ENCODE measurements at regions not wholly inside any gene's neighbourhood (a gene's known extent, or its start where the extent isn't known, plus 50 kb on each side); places are given as distances from the start of the nearest gene placed in this dataset.
A peak's percentile ranks its signal among the peaks of the same experiment; 100 is the strongest.
"Not testable (repeated sequence)": the region's sequence is repeated elsewhere in the genome, so short reads cannot be mapped to it uniquely, and the experiment has no call there.

GRCh38 chr5:77866198-77866597, 90.1 kb upstream of the TBCA start:
- Histone ChIP-seq H3K9ac (ENCODE audit: low read depth, low read length) (no peak overlapping the region), H3K4me1 (ENCODE audit: insufficient read depth, low read length) (no peaks in the 10 kb centered on the region), H3K27ac (ENCODE audit: low read length) (no peak overlapping the region), H3K27me3 (ENCODE audit: insufficient read depth, low read length) (peaks cover 31% of the 10 kb centered on the region), H3K9me3 (ENCODE audit: insufficient read depth, low read depth, low read length) (no peaks in the 10 kb centered on the region), H3K36me3 (ENCODE audit: insufficient read depth, low read depth, low read length) (no peaks in the 10 kb centered on the region), H3K4me3 (ENCODE audit: low read length) (no peak overlapping the region)

- no peaks in the 10 kb centered on the region for H3K9me3 ChIP-seq (ENCODE audit: insufficient read depth, low read depth, low read length)
- H3K4me1 ChIP-seq (ENCODE audit: insufficient read depth, low read length), result no peaks in the 10 kb centered on the region
- H3K36me3 ChIP-seq (ENCODE audit: insufficient read depth, low read depth, low read length), result no peaks in the 10 kb centered on the region
- H3K4me3 ChIP-seq (ENCODE audit: low read length), result no peak overlapping the region
- H3K27me3 ChIP-seq (ENCODE audit: insufficient read depth, low read length), result peaks cover 38% of the 10 kb centered on the region
- no peak overlapping the region for H3K9ac ChIP-seq (ENCODE audit: low read depth, low read length)
- H3K27ac ChIP-seq (ENCODE audit: low read length), result no peak overlapping the region
These were observed 88.9 kb upstream of the TBCA start for GRCh38 chr5:77864997-77865396.

- Histone ChIP-seq H3K4me3 (ENCODE audit: low read length) (no peak overlapping the region), H3K27me3 (ENCODE audit: insufficient read depth, low read length) (peaks cover 50% of the 10 kb centered on the region), H3K4me1 (ENCODE audit: insufficient read depth, low read length) (no peaks in the 10 kb centered on the region), H3K36me3 (ENCODE audit: insufficient read depth, low read depth, low read length) (no peaks in the 10 kb centered on the region), H3K9me3 (ENCODE audit: insufficient read depth, low read depth, low read length) (no peaks in the 10 kb centered on the region), H3K27ac (ENCODE audit: low read length) (no peak overlapping the region), H3K9ac (ENCODE audit: low read depth, low read length) (no peak overlapping the region)
These were observed 87.0 kb upstream of the TBCA start for GRCh38 chr5:77863181-77863580.

GRCh38 chr5:77861576-77861975, 85.4 kb upstream of the TBCA start:
- Histone ChIP-seq H3K4me3 (ENCODE audit: low read length) (no peak overlapping the region), H3K27ac (ENCODE audit: low read length) (no peak overlapping the region), H3K9ac (ENCODE audit: low read depth, low read length) (no peak overlapping the region), H3K9me3 (ENCODE audit: insufficient read depth, low read depth, low read length) (no peaks in the 10 kb centered on the region), H3K4me1 (ENCODE audit: insufficient read depth, low read length) (no peaks in the 10 kb centered on the region), H3K36me3 (ENCODE audit: insufficient read depth, low read depth, low read length) (no peaks in the 10 kb centered on the region), H3K27me3 (ENCODE audit: insufficient read depth, low read length) (peaks cover 65% of the 10 kb centered on the region)

GRCh38 chr5:77859306-77859705, 83.2 kb upstream of the TBCA start:
- H3K27ac ChIP-seq (ENCODE audit: low read length), result no peak overlapping the region

GRCh38 chr5:77858678-77859077, 82.5 kb upstream of the TBCA start:
- H3K9me3 ChIP-seq (ENCODE audit: insufficient read depth, low read depth, low read length); H3K9ac ChIP-seq (ENCODE audit: low read depth, low read length); H3K4me1 ChIP-seq (ENCODE audit: insufficient read depth, low read length); H3K27ac ChIP-seq (ENCODE audit: low read length); H3K36me3 ChIP-seq (ENCODE audit: insufficient read depth, low read depth, low read length); H3K4me3 ChIP-seq (ENCODE audit: low read length): not testable (repeated sequence)
- H3K27me3 ChIP-seq (ENCODE audit: insufficient read depth, low read length), result peaks cover 83% of the 10 kb centered on the region

More at GRCh38 chr5:77859306-77859705, 83.2 kb upstream of the TBCA start:
- peaks cover 83% of the 10 kb centered on the region for H3K27me3 ChIP-seq (ENCODE audit: insufficient read depth, low read length)
- H3K36me3 ChIP-seq (ENCODE audit: insufficient read depth, low read depth, low read length), result no peaks in the 10 kb centered on the region
- H3K4me3 ChIP-seq (ENCODE audit: low read length), result no peak overlapping the region
- no peaks in the 10 kb centered on the region for H3K9me3 ChIP-seq (ENCODE audit: insufficient read depth, low read depth, low read length)
- no peak overlapping the region for H3K9ac ChIP-seq (ENCODE audit: low read depth, low read length)
- H3K4me1 ChIP-seq (ENCODE audit: insufficient read depth, low read length), result no peaks in the 10 kb centered on the region

GRCh38 chr5:77855369-77855768, 79.2 kb upstream of the TBCA start:
- H3K9me3 ChIP-seq (ENCODE audit: insufficient read depth, low read depth, low read length), result no peaks in the 10 kb centered on the region
- no peak overlapping the region for H3K27ac ChIP-seq (ENCODE audit: low read length)
- no peaks in the 10 kb centered on the region; the same call in 1 of the 2 replicates for H3K4me1 ChIP-seq (ENCODE audit: insufficient read depth, low read length)
- H3K36me3 ChIP-seq (ENCODE audit: insufficient read depth, low read depth, low read length), result no peaks in the 10 kb centered on the region
- no peak overlapping the region for H3K9ac ChIP-seq (ENCODE audit: low read depth, low read length)
- peaks cover 87% of the 10 kb centered on the region for H3K27me3 ChIP-seq (ENCODE audit: insufficient read depth, low read length)
- no peak overlapping the region for H3K4me3 ChIP-seq (ENCODE audit: low read length)

- Histone ChIP-seq H3K4me1 (ENCODE audit: insufficient read depth, low read length) (peaks cover 6% of the 10 kb centered on the region; the same call in 1 of the 2 replicates), H3K36me3 (ENCODE audit: insufficient read depth, low read depth, low read length) (no peaks in the 10 kb centered on the region), H3K4me3 (ENCODE audit: low read length) (no peak overlapping the region), H3K9ac (ENCODE audit: low read depth, low read length) (no peak overlapping the region), H3K9me3 (ENCODE audit: insufficient read depth, low read depth, low read length) (no peaks in the 10 kb centered on the region), H3K27ac (ENCODE audit: low read length) (no peak overlapping the region), H3K27me3 (ENCODE audit: insufficient read depth, low read length) (peaks cover 97% of the 10 kb centered on the region)
These were observed 77.3 kb upstream of the TBCA start for GRCh38 chr5:77853353-77853907.

GRCh38 chr5:77852514-77853352, 76.6 kb upstream of the TBCA start:
- Histone ChIP-seq H3K4me3 (ENCODE audit: low read length) (peak overlapping the region; percentile 52), H3K9me3 (ENCODE audit: insufficient read depth, low read depth, low read length) (no peaks in the 10 kb centered on the region), H3K9ac (ENCODE audit: low read depth, low read length) (no peak overlapping the region), H3K36me3 (ENCODE audit: insufficient read depth, low read depth, low read length) (no peaks in the 10 kb centered on the region), H3K4me1 (ENCODE audit: insufficient read depth, low read length) (peaks cover 9% of the 10 kb centered on the region; the same call in 1 of the 2 replicates), H3K27me3 (ENCODE audit: insufficient read depth, low read length) (peaks cover 97% of the 10 kb centered on the region), H3K27ac (ENCODE audit: low read length) (no peak overlapping the region)

- no peak overlapping the region for H3K9ac ChIP-seq (ENCODE audit: low read depth, low read length)
- no peaks in the 10 kb centered on the region for H3K36me3 ChIP-seq (ENCODE audit: insufficient read depth, low read depth, low read length)
- no peaks in the 10 kb centered on the region for H3K9me3 ChIP-seq (ENCODE audit: insufficient read depth, low read depth, low read length)
- H3K4me1 ChIP-seq (ENCODE audit: insufficient read depth, low read length), result peaks cover 14% of the 10 kb centered on the region
- peak overlapping the region; percentile 52 for H3K4me3 ChIP-seq (ENCODE audit: low read length)
- H3K27me3 ChIP-seq (ENCODE audit: insufficient read depth, low read length), result peaks cover 98% of the 10 kb centered on the region
- H3K27ac ChIP-seq (ENCODE audit: low read length), result no peak overlapping the region
These were observed 76.0 kb upstream of the TBCA start for GRCh38 chr5:77852068-77852513.

- Histone ChIP-seq H3K4me1 (ENCODE audit: insufficient read depth, low read length) (peaks cover 21% of the 10 kb centered on the region), H3K36me3 (ENCODE audit: insufficient read depth, low read depth, low read length) (no peaks in the 10 kb centered on the region), H3K4me3 (ENCODE audit: low read length) (peak overlapping the region; percentile 52), H3K9ac (ENCODE audit: low read depth, low read length) (no peak overlapping the region), H3K27me3 (ENCODE audit: insufficient read depth, low read length) (peaks cover 99% of the 10 kb centered on the region), H3K9me3 (ENCODE audit: insufficient read depth, low read depth, low read length) (no peaks in the 10 kb centered on the region), H3K27ac (ENCODE audit: low read length) (no peak overlapping the region)
These were observed 75.3 kb upstream of the TBCA start for GRCh38 chr5:77851176-77852067.
